Renal pelvis (tissue), 1 donor: ENCODE measurements at regions not wholly inside any gene's neighbourhood (a gene's known extent, or its start where the extent isn't known, plus 50 kb on each side); places are given as distances from the start of the nearest gene placed in this dataset.

Experiments
- DNase-seq: peaks from one replicate; pipeline ENCODE4 v3.0.0-alpha.2; 2013

DNA sequence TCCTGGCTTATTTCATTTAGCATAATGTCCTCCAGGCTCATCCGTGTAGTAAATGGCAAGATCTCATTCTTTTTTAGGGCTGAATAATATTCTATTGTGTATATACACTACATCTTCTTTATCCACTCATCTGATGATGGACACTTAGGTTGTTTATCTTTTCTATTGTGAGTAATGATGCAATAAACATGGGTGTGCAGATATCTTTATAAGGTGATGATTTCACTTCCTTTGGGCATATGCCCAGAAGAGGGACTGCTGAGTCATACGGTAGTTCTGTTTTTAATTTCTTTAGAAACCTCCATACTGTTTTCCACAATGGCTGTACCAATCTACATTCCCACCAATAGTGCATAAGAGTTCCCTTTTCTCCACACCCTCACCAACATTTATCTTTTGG is 317.6 kb upstream of the CNKSR2 start:
- no peak for DNase-seq

DNA sequence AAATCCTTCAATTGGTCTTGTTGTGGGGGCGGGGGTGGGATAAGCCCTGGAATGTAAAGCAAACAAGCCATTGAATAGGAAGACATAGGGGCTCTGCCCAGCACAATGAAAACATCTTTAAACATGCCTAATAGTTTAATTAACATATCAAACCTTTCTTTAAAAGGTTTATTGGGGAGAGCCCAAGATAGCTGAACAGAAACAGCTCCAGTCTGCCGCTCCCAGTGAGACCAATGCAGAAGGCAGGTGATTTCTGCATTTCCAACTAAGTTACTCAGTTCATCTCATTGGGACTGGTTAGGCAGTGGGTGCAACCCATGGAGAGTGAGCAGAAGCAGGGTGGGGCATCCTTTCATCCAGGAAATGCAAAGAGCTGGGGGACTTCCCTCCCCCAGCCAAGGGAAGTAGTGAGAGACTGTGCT is 327.2 kb upstream of the CNKSR2 start:
- DNase-seq, result no peak

DNA sequence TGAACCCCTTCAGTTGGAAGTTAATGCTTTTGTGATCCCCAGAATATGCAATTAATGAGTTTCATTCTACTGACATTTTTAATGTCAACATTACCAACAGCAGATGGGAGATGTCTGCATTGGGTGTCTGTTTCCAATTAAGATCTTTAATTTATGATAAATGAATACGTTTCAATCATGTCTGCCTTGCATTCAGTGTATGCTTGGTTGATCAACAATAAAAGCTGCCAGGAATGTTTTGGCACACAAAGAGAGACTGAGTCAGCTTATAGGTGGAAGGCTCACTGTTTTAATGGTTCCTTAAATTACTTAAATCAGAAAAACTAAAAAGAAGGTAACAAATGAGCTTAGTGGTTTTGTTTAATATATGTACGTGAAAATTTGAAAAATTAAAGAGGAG is 359.9 kb upstream of the CNKSR2 start:
- no peak for DNase-seq

DNA sequence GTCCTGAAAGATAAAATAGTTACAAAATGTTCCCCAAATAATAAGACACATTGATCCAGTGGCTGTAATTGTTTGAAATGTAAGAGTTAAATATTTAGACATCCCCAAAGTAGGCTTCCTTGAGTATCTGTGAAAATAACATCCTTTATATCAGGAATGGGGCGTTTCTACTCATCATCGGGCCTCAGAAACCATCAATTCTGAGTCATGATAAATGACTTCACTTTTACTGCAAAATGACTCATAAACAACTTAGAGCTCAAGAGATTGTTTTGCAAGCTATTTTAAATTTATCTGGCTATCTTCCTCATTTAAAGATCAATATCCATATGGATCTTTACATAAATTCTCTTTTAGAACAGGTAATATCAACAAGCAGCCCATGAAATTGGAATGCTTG is 369.4 kb upstream of the CNKSR2 start:
- DNase-seq, result no peak

DNA sequence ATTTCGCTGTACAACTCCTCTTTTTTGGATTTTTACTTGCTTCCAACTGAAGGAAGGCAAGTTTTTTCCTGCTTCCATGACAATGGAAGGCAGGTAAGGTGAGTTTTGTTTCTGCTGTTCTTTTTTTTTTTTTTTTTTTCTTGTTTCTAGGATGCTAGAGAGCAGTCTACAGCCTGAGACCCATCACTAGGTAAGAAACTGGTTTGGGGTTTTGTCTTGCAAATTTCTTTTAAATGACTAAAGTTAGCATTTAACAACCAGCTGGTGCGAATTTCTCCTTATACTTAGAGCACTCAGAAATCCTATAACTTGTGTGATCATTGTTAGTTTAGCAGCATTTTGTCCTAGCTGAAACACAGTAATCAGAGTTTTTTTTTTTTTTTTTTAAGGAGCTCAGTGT is 378.4 kb upstream of the CNKSR2 start:
- DNase-seq, result no peak

DNA sequence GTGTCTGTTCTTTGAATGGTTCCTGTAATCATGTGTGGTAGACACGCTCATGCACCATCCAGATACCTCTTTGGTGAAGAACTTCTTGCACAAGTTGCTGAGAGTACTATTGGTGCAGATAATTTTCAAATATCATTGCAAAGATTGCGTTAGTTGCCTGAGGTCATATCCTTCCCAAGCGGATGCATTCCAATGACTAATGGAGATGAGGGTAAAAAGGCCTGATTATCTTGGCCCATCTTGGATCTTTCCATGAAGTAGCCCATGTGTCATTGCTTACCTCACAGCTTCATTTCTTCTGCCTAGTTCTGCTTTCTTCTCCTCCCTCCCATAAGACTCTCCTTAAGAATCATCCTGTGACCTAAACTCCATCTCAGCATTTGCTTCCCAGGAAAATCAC is 384.9 kb upstream of the CNKSR2 start:
- no peak for DNase-seq

DNA sequence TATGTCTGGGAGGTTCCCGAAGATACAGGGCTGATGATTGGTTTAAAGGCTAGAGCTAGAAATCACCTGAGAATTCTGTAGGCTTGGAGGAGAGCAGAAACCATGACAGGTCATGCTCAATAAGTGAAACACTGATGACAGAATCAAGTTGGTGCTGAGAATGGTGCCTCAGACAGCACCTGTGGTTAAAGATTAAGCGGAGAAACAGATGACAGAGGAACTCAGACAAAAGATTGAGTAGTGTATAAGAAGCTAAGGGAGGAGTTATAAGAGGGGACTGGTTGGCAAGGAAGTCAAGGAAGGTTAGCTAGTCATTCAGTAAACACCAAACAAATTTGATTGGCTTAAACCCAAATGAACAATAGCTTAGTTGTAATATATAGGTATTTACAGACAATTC is 385.4 kb upstream of the CNKSR2 start:
- no peak for DNase-seq

DNA sequence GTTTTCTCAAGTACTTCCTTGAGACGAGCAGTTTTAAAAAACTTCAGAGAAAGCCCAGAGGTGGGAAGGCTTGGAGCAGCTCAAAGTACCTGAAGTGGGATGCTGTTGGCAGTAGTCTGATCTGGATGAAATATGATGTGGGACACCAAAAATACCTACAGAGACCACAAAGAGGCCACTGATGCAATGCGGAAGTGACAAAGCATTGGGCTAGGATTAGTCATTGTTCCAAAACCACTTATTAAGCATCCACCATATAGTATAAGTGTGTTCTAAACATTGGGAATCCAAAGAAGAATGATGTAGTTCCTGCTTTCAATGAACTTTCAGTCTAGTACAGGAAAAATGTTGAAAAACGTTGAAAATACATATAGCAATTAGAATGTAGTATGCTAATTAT is 386.1 kb upstream of the CNKSR2 start:
- no peak for DNase-seq

DNA sequence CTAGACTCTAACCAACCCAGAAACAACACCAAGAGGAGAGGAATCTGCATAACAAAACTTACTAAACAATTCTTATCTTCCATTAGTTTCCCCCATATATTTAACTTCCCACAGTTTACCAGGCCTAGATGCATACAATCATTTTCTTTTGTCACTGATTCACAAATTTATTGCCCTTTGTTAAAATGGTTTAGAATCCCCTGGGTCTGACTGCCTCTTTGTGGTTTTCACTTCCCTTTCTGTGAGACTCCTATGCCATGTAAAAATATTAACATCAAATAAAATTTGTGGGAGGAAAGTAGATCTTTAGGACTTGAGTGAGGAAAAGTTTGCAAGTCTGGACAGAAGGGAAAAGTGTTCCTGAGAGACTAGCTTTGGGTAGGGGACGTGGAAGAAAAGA is 393.8 kb upstream of the CNKSR2 start:
- DNase-seq, result no peak

DNA sequence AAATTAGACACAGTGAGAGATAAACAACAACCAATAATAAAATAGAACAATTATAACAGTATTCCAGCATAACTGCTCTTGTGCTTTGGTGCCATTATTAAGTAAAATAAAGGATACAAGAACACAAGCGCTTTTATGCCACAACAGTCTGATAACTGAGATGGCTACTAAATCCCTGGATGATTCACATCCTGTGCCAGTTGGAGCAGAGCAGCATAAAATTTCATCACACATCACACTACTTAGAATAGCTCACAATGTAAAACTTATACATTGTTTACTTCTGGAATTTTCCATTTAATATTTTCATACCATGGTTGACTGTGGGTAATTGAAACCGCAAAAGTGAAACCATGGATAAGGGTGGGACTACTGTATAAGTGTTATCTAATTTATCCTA is 399.9 kb upstream of the CNKSR2 start:
- no peak for DNase-seq

DNA sequence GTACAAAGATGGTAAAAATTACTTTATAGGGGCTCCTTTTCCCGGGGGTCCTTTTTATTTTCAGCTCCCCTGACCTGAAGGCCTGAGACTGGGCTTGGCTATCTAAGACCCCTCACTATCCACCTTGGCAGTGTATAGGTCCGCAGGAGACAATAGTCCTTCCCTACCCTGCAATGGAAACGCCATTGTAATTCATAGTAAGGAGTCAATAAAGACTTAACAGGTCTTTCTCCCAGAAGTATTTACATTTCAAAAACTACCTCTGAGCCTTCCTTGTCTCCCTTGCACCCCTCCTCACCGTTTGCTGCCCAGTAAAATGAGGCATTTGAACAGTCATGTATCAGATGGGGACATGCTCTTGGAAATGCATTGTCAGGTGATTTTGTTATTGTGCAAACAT is 401.2 kb upstream of the CNKSR2 start:
- no peak for DNase-seq

DNA sequence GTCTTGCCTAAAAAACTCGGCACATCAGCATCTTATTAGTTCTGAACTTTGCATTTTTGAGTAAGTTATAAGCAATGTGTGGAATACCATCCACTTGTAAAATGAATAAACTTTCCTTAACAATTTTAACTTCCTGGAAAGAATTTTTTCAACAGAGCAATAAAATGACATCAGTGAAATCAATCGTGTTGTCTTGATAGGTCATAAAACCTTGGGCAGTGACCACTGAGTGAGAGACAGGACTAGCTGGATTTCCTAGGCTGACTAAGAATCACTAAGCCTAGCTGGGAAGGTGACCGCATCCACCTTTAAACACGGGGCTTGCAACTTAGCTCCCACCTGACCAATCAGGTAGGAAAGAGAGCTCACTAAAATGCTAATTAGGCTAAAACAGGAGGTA is 403.0 kb upstream of the CNKSR2 start:
- no peak for DNase-seq

DNA sequence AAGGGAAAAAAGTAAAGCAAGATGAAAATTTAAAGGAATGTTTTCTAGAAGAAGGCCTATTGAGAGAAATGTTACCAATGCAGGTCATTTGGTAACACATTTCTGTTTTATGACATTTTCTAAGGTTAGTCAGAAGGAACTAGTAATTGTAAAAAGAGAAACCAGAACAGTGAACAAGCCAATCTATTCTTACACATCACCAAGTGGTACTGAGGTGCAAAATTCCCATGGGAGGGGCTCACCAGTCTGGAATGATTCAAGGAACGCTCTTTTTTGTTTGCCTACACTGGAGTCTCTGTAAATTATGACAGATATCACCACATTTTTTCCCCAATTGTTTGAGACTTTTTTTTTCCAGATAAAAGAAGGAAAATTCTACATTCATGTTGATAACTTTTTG is 404.7 kb upstream of the CNKSR2 start:
- no peak for DNase-seq

DNA sequence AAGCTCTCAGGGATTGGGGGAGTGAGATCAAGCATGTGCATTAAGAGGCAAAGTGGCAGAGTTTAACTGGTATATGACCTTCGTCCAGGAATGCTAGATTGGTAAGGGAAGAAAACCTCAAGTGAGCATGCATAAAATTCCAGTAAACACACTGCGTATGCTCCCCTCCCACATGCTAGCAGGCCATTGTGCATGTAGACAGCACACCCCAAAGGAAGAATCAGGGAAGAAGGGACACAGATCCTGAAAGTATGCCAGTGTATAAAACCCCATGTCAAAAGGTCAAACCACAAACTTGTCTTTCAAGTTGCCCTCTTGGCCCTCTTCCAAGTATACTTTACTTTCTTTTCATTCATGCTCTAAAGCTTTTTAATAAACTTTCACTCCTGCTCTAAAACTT is 405.2 kb upstream of the CNKSR2 start:
- no peak for DNase-seq

DNA sequence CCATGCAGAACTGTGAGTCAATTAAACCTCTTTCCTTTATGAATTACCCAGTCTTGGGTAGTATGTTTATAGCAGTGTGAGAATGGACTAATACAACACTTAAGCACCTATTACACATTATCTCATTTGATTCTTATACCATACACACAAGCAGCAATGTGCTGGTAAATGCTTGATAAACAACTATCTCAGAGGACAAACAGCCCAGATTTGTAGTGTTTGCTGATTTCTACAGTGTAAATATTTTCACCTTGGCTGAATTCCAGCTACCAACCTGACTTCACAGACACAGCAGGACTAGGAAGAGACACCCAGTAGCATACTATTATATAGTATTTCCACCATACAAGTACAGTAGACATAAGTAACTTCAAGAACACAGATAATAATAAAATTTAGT is 406.5 kb upstream of the CNKSR2 start:
- no peak for DNase-seq

DNA sequence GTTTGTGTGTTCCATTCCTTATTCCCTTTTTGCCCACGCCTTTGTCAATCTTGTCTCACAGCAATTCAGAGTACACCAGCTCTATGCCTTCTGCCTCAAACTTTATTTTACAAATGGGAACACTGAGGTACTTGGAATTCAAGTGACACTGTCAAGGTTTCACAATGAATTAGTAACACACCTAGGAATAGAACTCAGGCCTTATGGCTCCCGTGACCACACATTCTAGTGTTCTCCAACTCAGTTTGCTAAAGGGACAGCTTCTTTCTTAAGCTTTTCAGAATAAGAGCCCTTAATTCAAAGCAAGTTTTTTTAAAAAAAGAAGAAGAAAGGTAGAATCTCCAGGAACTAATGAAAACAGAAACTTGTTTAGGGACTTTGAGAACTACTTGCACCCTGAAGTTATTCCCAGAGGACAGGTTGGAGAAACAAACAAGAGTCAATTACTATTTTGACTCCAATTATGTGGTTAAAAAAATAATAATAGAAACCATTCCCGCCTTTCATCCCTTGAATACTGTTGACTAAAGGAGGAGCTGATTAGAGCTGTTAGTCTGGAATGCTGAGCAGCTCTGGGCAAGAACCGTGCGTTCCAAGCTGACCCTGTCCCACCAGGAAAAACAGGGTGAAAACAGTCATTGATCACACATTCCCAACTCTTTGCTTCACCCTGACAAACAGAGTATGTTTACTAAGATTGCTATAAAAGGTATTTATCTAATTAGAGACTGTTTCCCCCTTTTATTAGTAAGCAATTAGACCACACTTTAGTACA is 408.8 kb upstream of the CNKSR2 start:
- DNase-seq, result no peak

DNA sequence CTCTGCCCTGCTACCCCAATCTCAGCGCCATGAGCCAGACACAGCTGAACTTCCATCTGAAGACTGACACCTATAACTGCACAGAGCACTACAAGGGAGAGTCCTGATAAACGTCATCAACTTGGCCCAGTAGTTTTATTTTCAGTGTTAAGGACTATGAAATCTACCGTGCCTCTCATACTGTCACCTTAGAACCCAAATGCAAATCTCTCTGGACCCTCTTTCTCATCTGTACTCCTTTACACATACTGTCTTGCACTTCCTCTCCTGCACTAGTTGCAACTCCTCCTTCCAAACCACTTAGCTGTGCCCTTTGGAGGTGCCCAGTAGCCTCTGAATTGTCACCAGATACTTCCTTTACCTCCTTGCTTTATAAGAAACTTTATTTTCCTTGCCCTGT is 420.2 kb upstream of the CNKSR2 start:
- DNase-seq, result no peak

DNA sequence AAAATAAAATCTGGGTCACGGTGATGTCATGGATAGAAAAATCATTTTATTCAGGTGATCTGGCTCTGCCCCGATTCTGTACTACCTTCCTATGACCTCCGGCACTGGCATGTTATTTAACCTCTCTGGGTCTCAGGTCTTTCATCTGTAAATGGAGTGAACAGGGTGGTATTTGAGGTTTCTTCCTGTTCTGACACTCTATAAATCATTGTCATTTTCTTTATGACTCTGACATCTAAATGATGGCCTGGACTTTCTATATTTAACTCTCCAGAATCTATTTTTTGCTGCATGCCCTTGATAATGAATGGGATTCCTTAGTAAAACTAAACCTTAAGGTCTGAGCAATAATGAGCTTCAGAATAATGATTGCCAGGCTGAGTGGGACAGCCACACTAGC is 422.0 kb upstream of the CNKSR2 start:
- no peak for DNase-seq

DNA sequence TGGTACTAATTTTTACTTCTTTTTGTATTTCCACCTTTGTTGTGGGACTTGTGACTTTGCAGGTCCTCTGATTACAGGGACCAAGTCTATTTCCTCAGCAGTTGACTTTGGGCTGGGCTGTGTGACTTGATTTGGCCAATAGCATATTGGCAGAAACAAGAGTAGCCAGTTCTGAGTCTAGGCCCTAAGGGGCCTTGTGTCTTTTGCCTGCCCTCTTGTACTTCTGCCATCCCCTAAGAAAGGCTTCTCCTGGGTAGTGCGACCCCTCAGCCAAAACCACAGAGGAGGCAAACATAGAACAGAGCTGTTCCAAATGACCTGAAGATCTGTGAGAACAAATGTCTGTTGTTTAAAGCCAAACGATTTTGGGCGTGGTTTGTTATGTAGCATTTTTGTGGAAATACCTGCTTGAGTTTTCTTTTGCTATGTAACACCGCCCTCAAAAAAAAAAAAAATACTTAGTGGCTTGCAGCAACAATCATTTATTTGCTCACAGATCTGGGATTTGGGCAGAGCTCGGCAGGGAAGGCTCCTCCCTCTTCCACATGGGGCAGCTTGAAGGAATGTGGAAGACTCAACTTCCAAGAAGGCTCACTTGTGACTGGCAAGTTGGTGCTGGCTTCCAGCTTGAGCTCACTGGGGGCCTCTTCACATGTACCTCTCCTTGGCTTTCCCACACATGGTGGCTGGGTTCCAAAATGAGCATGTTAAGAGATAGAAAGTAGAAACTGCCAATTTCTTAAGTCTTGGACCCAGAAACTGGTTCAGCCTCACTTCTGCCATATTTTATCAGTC is 423.0 kb upstream of the CNKSR2 start:
- no peak for DNase-seq

DNA sequence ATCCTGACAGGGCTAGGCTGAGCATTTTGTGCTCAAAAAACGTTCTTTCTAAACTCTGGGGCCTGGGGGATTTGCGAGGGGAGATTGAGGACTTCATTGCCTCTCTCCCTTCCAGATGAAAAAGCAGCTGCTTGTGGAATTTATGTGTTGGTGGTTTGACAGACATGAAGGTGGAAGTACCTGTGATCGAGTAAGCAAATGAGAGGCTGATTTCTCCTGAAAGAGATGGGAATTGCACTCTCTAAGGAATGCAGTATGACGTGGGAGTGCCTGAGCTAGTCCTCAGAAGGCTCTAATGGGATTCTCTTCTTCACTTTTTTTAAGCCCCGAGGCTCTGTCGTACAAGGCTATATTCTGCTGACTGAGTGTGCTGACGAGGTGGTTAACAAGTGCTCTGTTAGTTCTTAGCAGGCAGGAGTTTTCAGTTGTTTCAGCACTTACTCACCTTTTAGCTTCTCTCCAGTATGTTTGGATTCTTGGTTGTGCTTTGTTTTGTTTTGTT is 426.8 kb upstream of the CNKSR2 start:
- no peak for DNase-seq

DNA sequence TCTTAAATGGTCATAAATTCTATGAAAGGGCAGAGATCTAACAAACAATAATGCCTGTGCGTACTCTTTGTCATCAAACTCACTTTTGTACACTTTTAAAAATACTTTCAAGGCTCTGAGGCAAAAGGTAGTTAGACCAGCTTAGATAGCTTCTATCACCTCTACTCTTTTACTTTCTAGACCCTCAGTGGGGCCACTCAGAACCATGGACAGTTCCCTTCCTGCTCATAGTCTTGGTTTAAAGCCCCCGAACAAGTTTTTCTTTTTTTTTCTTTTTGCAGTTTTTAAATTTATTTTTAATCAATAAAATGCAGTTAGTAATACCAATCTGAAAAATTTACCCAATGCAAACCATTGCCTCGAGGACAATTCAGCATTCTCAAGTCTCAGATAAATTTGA is 460.5 kb upstream of the CNKSR2 start:
- DNase-seq, result peak; percentile 22

DNA sequence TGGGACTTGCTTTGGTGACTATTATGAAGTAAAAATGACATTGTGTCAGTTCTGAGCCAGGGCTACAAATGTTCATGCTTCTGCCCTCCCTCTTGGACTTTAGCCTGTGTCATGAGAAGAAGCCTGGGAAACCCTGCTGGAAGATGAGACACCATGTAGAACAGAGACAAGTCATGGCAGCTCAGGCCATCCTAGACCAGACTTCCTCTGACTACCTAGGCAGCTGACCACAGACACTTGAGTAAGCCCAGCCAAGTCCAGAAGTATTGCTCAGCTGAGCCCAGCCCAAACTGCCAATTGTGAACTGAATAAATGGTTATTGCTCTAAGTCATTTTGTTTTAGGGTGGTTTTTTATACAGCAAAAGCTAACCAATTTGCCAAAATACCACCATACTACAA is 467.6 kb upstream of the CNKSR2 start:
- DNase-seq, result no peak

DNA sequence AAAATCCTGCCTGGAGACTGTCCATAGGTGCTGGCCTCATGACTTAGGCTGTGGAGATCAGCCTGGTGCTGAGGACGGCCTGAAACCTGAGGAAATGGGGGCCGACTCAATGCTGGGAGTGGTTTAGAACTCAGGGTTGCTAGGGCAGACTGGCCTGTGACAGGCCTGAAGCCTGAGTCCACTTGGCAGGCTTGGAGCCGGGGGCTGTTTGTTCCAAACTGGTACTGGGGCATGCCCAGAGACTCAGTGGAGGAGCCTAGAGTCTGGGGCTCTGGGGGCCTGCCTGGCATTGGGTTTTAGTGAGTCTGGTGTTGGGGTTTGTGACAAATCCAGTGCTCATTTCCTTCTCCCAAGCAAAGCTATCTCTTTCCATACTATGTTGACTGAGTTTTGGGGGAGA is 489.7 kb upstream of the CNKSR2 start:
- no peak for DNase-seq

DNA sequence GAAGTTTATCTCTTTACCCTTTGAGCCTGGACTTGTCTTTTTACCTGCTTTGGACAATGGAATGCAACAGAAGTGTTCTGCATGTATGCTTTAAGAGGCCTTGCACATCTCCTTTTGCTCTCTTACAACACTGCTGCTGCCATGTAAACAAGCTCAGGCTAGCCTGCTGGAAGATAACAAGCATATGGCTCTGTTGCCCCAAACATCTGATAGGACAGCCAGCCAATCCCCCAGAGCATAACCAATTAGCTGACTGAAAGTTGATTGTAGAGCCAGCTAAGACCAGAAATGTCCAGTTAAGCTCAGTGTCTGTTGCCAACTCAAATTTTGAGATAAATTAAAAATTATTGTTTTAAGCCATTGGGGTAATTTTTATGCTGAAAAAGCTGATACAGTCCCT is 510.6 kb upstream of the CNKSR2 start:
- DNase-seq, result no peak
